SK-N-SH (cell line): ENCODE measurements at regions not wholly inside any gene's neighbourhood (a gene's known extent, or its start where the extent isn't known, plus 50 kb on each side); places are given as distances from the start of the nearest gene placed in this dataset.

Source experiments
- CTCF ChIA-PET: fragments of 300-600, 350-600 bp; formaldehyde crosslinking; extraction: SDS; loops from one replicate; lab custom pipeline; 2021; lab: Yijun Ruan, JAX
- POLR2A ChIA-PET: fragments of 350-600 bp; sonication (Branson Sonifier 250); formaldehyde crosslinking; extraction: SDS; loops from one replicate; lab custom pipeline; 2020; ENCODE audit warnings: antibody characterized with exemption, inconsistent platforms; lab: Yijun Ruan, JAX
- DNase-seq: peaks from one replicate; pipeline ENCODE4 v3.0.0; 2012
- H2AFZ ChIP-seq: fragments of 200-600 bp; sonication (generic); 2 replicates; pipeline ENCODE4 v1.8.1; 2016; ENCODE audit warnings: antibody characterized with exemption, mild to moderate bottlenecking, low read depth
- H3F3A ChIP-seq: fragments of 200-600 bp; sonication (generic); replicated peaks from 2 replicates; pipeline ENCODE3; 2016; ENCODE audit warnings: antibody characterized with exemption, mild to moderate bottlenecking; ENCODE audit not compliant: insufficient read depth
- H3K27ac ChIP-seq, 2 experiments: fragments of 200-500 bp in 1 of 2; fragments of 200-600 bp in 1 of 2; sonication (Bioruptor generic) in 1 of 2; sonication (generic), shearing (Covaris generic) in 1 of 2; 2 replicates each; pipeline versions ENCODE4 v1.5.1 to v1.6.1; 2014 to 2016; ENCODE audit warnings: low read depth in 2 of 2, inconsistent platforms in 1 of 2, low read length in 1 of 2, mild to moderate bottlenecking in 1 of 2, mixed read lengths in 1 of 2
- H3K27me3 ChIP-seq: fragments of 200-600 bp; sonication (generic), shearing (Covaris generic); 2 replicates; pipeline ENCODE4 v1.6.1; 2016; ENCODE audit warnings: mixed run types; ENCODE audit not compliant: insufficient read depth
- H3K36me3 ChIP-seq, 2 experiments: fragments of 200-500 bp in 1 of 2; fragments of 200-600 bp in 1 of 2; sonication (Bioruptor generic) in 1 of 2; sonication (generic) in 1 of 2; replicated peaks in 1 of 2; 2 replicates each; pipeline versions ENCODE3 to v1.5.1; 2014 to 2016; ENCODE audit warnings: low read length in 1 of 2, mild to moderate bottlenecking in 1 of 2; ENCODE audit not compliant: insufficient read depth in 2 of 2, control insufficient read depth in 1 of 2
- H3K4me1 ChIP-seq, 2 experiments: fragments of 200-500 bp in 1 of 2; fragments of 200-600 bp in 1 of 2; sonication (Bioruptor generic) in 1 of 2; sonication (generic), shearing (Covaris generic) in 1 of 2; 2 replicates each; pipeline versions ENCODE4 v1.5.1 to v1.6.1; 2014 to 2016; ENCODE audit warnings: low read depth in 1 of 2, low read length in 1 of 2, mixed run types in 1 of 2; ENCODE audit not compliant: insufficient read depth in 2 of 2, control insufficient read depth in 1 of 2
- H3K4me2 ChIP-seq: fragments of 200-600 bp; sonication (generic), shearing (Covaris generic); 2 replicates; pipeline ENCODE4 v1.6.1; 2017; ENCODE audit warnings: mixed run types
- H3K4me3 ChIP-seq, 2 experiments: fragments of 200-500 bp in 1 of 2; fragments of 200-600 bp in 1 of 2; sonication (Bioruptor generic) in 1 of 2; sonication (generic), shearing (Covaris generic) in 1 of 2; 2 replicates each; pipeline versions ENCODE4 v1.5.1 to v1.8.1; 2014 to 2016; ENCODE audit warnings: low read depth in 2 of 2, inconsistent platforms in 1 of 2, low read length in 1 of 2, mild to moderate bottlenecking in 1 of 2, mixed read lengths in 1 of 2, moderate library complexity in 1 of 2
- H3K79me2 ChIP-seq: fragments of 200-600 bp; sonication (generic); 2 replicates; pipeline ENCODE4 v1.8.1; 2017; ENCODE audit warnings: mild to moderate bottlenecking; ENCODE audit not compliant: insufficient read depth
- H3K9ac ChIP-seq: fragments of 200-600 bp; sonication (generic); 2 replicates; pipeline ENCODE4 v1.6.1; 2017; ENCODE audit warnings: mixed run types
- H3K9me2 ChIP-seq: fragments of 200-600 bp; sonication (generic); 2 replicates; pipeline ENCODE4 v1.6.1; 2017; ENCODE audit warnings: mixed run types
- H3K9me3 ChIP-seq: fragments of 200-600 bp; sonication (generic); 2 replicates; pipeline ENCODE4 v1.6.1; 2017; ENCODE audit warnings: mixed run types, mild to moderate bottlenecking, moderate library complexity
- H4K20me1 ChIP-seq: fragments of 200-600 bp; sonication (generic); 2 replicates; pipeline ENCODE4 v1.6.1; 2017; ENCODE audit warnings: mild to moderate bottlenecking, mixed run types; ENCODE audit not compliant: insufficient read depth
- FOSL2 ChIP-seq: IDR thresholded peaks from 2 replicates; pipeline ENCODE4 v1.4.0; 2012; ENCODE audit warnings: low read depth, mild to moderate bottlenecking, moderate library complexity, borderline replicate concordance
- FOXJ3 ChIP-seq: sonication (generic); formaldehyde crosslinking; IDR thresholded peaks from 2 replicates; pipeline ENCODE4 v1.5.1; 2020; ENCODE audit warnings: mild to moderate bottlenecking, missing genetic modification reagents
- GATA2 ChIP-seq: sonication (generic); formaldehyde crosslinking; IDR thresholded peaks from 2 replicates; pipeline ENCODE4 v1.5.0; 2020; ENCODE audit warnings: mild to moderate bottlenecking, missing genetic modification reagents
- JUND ChIP-seq: IDR thresholded peaks from 2 replicates; pipeline ENCODE4 v1.4.0; 2012
- MAX ChIP-seq: IDR thresholded peaks from 2 replicates; pipeline ENCODE4 v1.4.0; 2012; ENCODE audit warnings: low read depth
- MEF2A ChIP-seq: IDR thresholded peaks from 2 replicates; pipeline ENCODE4 v1.4.0; 2012; ENCODE audit warnings: low read depth, borderline replicate concordance
- MXI1 ChIP-seq: IDR thresholded peaks from 2 replicates; pipeline ENCODE4 v1.6.1; 2012; ENCODE audit warnings: mild to moderate bottlenecking, low read depth, low read length, improper control_type of control experiment
- NFIC ChIP-seq: IDR thresholded peaks from 2 replicates; pipeline ENCODE4 v1.4.0; 2012; ENCODE audit warnings: borderline replicate concordance
- NRF1 ChIP-seq: IDR thresholded peaks from 2 replicates; pipeline ENCODE4 v1.6.1; 2012; ENCODE audit warnings: low read depth, mild to moderate bottlenecking, low read length
- POLR2AphosphoS5 ChIP-seq: IDR thresholded peaks from 2 replicates; pipeline ENCODE4 v1.6.1; 2012; ENCODE audit warnings: low read depth, low read length
- RAD21 ChIP-seq: IDR thresholded peaks from 2 replicates; pipeline ENCODE4 v1.6.1; 2012; ENCODE audit warnings: mild to moderate bottlenecking, low read length
- RFX5 ChIP-seq: IDR thresholded peaks from 2 replicates; pipeline ENCODE4 v1.6.1; 2012; ENCODE audit warnings: mild to moderate bottlenecking, improper control_type of control experiment, low read length
- SIN3A ChIP-seq: IDR thresholded peaks from 2 replicates; pipeline ENCODE4 v1.6.1; 2012; ENCODE audit warnings: low read depth, mild to moderate bottlenecking, low read length, moderate library complexity, borderline replicate concordance
- TEAD4 ChIP-seq: IDR thresholded peaks from 2 replicates; pipeline ENCODE4 v1.4.0; 2012; ENCODE audit warnings: mild to moderate bottlenecking, borderline replicate concordance; ENCODE audit not compliant: insufficient read depth
- USF1 ChIP-seq: IDR thresholded peaks from 2 replicates; pipeline ENCODE4 v1.4.0; 2012; ENCODE audit warnings: low read depth, borderline replicate concordance
- YY1 ChIP-seq: IDR thresholded peaks from 2 replicates; pipeline ENCODE4 v1.4.0; 2012; ENCODE audit warnings: low read depth, mild to moderate bottlenecking
- WGBS: methylation state at CpG from one replicate; pipeline ENCODE4 v1.1.6; 2017; ENCODE audit warnings: low lambda C conversion rate; 5-methylcytosine and 5-hydroxymethylcytosine counted together
- TF ChIP-seq, protein P1 (sequence below): fragments of 150-350 bp; IDR thresholded peaks from 2 replicates; pipeline ENCODE4 v1.6.1; 2016; ENCODE audit warnings: mild to moderate bottlenecking, low read depth, low read length

- Histone ChIP-seq H3K36me3 (no peaks in the 10 kb centered on the region), H3K4me1 (no peaks in the 10 kb centered on the region), H3K9me2 (no peaks in the 10 kb centered on the region), H3F3A (no peaks in the 10 kb centered on the region), H3K4me3 (no peak overlapping the region), H3K9ac (no peak overlapping the region)
- POLR2A ChIA-PET: no interaction called here
- no peak for DNase-seq
- no peak for TF ChIP-seq GATA2 (CRISPR knock-in tag)
- TF ChIP-seq YY1: no peak
- TF ChIP-seq FOXJ3: no peak
- TF ChIP-seq MEF2A: no peak
- TF ChIP-seq MXI1: no peak
- no peak for TF ChIP-seq RAD21
- TF ChIP-seq NFIC: no peak
- no peak for TF ChIP-seq TEAD4
- TF ChIP-seq USF1: no peak
- no peak for TF ChIP-seq POLR2AphosphoS5
- TF ChIP-seq, all 33 proteins: peak for 0
- Histone ChIP-seq H3K79me2 (no peaks in the 10 kb centered on the region), H3K9me3 (no peaks in the 10 kb centered on the region), H3K27ac (no peak overlapping the region), H2AFZ (no peak overlapping the region), H3K4me2 (no peak overlapping the region), H3K27me3 (no peaks in the 10 kb centered on the region), H4K20me1 (no peaks in the 10 kb centered on the region)
- 22% methylated on average over 4 of the region's 4 CpGs for WGBS
- CTCF ChIA-PET: no interaction called here
Observed at GRCh38 chrX:9102956-9103355, 69.0 kb upstream of the FAM9B start.

GRCh38 chrX:9108054-9108453, 74.1 kb upstream of the FAM9B start:
- no peak overlapping the region for H3K4me2 ChIP-seq
- no peaks in the 10 kb centered on the region for H3K4me1 ChIP-seq
- no peak overlapping the region for H3K4me3 ChIP-seq
- no peak overlapping the region for H2AFZ ChIP-seq
- no peaks in the 10 kb centered on the region for H3K36me3 ChIP-seq
- TF ChIP-seq SIN3A (no peak), NFIC (no peak), JUND (no peak), POLR2AphosphoS5 (no peak), MAX (no peak), FOXJ3 (no peak), NRF1 (no peak), FOSL2 (no peak), RFX5 (no peak), TEAD4 (no peak)
- TF ChIP-seq, protein P1, sequence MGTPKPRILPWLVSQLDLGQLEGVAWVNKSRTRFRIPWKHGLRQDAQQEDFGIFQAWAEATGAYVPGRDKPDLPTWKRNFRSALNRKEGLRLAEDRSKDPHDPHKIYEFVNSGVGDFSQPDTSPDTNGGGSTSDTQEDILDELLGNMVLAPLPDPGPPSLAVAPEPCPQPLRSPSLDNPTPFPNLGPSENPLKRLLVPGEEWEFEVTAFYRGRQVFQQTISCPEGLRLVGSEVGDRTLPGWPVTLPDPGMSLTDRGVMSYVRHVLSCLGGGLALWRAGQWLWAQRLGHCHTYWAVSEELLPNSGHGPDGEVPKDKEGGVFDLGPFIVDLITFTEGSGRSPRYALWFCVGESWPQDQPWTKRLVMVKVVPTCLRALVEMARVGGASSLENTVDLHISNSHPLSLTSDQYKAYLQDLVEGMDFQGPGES: no peak
- TF ChIP-seq, all 33 proteins: peak for 0
- no peak for DNase-seq
- Histone ChIP-seq H3K79me2 (no peaks in the 10 kb centered on the region), H3K27me3 (no peaks in the 10 kb centered on the region), H3K9me2 (no peaks in the 10 kb centered on the region), H3F3A (no peaks in the 10 kb centered on the region), H3K9me3 (no peaks in the 10 kb centered on the region), H3K27ac (no peak overlapping the region), H3K9ac (no peak overlapping the region), H4K20me1 (no peaks in the 10 kb centered on the region)
- ChIA-PET POLR2A (no interaction called here), CTCF (no interaction called here)
- WGBS: 17% methylated on average over 1 of the region's 1 CpG
